HG03520 (cell line): ENCODE measurements at regions not wholly inside any gene's neighbourhood (a gene's known extent, or its start where the extent isn't known, plus 50 kb on each side); places are given as distances from the start of the nearest gene placed in this dataset.

Experiments
- ATAC-seq: cut with Tn5 transposase; IDR thresholded peaks from one replicate; pipeline ENCODE4 v1.9.1; 2021; ENCODE audit warnings: mild to moderate bottlenecking, moderate library complexity; ENCODE audit not compliant: unreplicated experiment

DNA sequence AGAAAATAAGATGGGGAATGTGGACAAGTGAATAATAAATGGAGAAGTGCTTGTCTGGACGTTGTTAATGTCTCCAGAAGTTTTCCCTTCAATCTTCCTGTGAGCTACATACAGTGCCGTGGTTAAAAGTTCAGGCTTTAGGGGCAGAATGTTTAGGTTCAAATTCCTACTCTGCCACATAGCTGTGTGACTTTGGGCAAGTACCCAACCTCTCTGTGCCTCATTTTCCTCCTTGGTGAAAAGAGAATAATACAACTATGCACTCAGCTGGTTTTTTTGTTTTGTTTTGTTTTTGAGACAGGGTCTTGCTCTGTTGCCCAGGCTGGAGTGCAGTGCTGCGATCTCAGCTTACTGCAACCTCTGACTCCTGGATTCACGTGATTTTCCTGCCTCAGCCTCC is 143.5 kb downstream of the CHIC2 start:
- ATAC-seq = no peak

DNA sequence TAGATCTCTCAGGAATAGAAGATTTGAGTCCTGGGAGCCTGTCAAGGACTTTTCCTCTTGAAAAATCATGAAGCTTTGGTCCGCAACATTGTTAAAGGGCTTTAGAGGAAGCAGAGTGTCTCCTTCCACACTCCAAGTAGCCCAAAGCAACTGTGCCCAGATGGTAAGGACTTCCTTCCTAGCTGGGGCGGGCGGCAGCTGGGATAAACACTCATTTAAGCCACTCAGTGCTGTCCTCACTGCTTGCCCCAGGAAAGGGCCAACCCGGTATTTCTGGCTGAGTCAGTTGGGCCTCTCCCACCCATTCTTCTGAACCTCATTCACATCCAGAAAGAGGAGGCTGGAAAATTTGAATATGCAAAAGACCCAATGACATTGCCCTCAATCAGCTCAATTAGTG is 144.3 kb downstream of the CHIC2 start:
- no peak for ATAC-seq

DNA sequence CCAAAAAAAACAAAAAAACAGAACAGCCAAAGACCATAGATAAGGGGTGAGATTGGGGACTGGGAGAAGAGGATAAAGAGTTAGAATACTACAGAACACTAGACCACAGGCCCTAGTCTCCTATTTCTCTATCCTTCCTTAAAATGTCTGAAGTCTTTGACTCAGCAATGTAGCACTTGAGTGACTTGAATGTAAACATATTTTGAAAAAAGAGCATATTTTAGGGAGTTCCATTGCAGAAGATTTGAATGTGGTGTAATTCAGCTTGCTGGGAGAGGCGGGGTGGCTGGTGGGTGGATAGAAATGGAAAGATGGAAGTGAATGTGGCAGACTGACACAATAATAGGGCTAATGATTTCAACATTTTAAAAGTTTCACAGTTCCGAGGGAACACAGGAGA is 144.9 kb downstream of the CHIC2 start:
- no peak for ATAC-seq

DNA sequence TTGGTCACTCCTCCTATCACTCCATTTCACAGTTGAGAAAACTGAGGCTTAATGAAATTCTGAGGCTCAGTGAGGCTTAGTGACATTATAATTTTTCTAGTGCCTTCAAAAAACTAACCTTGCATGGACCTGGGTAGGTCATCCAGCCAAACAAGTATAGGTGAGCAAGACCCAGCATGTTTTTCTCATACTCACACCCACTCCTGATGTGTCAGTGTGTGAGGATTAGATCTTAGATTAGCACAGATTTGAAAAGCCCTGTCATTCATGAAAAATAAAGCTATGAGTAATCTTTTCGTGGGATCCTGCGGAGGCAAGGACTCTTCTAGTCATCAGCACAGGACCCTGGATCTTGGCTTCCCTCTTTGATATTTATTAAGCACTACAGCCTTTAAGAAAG is 146.7 kb downstream of the CHIC2 start:
- ATAC-seq = no peak

DNA sequence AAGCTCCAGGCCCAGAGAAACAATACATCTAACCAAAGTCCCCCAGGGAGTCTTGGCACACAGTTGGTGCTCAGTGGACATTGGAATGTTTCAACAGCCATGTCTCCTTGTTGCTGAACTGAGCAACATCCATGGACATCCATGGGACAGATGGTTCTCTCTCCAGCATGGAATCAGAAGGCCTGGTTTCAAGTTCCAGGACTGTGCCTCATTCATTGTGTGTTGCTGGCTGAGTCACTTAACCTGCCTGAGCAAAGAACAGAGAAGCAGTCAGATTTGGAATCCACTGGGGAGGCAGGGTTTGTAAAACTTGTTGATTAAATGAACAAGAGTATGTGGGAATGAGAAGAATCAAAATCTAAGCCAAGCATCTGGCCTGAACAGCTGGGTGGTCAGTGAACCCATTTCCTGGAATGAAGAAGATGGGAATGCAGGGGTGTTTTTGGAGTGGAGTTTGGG is 147.9 kb downstream of the CHIC2 start:
- ATAC-seq = no peak

DNA sequence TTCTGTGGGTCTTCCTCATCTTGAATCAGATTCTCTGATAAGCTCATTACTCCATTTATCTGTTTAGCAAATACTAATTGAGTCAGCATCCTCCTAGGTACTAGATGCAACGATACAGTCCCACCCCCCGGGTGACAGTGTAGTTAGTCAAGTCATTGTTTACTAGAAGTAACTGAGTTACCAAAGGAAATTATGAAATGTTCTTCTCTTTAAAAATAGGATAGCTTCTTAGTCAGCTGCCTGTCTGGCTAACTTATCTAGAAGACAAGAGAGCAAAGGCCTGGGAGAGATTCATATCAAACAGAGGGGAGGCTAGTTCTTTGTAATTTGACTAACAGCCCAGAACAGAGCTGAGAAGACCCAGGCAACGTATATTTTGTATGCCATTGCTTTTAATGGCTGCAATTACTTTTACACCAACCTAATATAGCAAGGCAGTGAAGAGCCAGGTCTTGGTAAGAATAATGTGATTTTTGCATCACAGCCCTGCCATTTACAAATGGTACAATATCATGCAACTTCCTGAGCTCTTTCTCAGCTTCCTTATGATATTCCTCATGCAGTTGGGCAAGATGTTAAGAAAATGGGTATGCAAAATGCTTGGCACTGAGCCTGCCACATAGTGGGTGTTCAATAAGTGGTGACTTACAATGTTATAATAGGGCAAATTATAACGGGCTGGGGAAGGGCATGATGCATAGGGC is 149.9 kb downstream of the CHIC2 start:
- no peak for ATAC-seq

DNA sequence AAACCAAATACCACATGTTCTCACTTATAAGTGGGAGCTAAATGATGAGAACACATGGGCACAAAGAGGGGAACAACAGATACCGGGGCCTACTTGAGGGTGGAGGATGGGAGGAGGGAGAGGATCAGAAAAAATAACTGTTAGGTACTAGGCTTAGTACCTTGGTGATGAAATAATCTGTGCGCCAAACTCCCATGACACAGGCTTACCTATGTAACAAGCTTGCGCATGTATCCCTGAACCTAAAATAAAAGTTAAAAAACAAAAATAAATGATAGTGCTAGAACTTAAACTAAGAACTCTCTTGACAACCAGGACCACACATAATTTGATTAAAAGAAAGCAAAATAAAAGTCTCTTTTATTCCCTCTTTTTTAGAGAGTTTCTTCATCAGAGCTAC is 150.6 kb downstream of the CHIC2 start:
- ATAC-seq = no peak

DNA sequence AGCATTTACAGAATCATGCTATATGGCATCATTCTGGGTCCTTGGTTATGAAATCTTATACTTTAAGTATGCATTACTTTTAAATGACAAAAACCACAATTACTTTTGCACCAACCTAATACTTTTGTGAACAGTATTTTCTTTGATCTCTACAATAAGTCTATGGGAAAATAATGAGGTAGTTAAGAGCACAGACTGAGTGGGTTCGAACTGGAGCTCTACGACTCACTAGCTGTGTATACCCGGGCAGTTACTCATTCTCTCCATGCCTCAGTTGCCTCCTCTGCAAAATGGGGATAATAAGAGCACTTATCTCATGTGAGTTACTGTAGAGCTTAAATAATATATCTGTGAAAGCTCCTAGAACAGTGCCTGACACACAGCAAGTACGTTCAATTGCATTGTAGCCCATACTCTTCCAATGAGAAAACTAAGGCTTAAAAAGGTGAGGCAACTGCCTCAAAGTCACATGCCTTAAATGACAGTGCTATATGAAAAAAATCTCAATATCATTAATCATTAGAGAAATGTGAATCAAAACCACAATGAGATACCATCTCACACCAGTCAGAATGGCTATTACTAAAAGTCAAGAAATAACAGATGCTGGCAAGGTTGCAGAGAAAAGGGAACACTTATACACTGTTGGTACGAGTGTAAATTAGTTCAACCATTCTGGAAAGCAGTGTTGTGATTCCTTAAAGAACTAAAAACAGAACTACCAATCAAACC is 151.5 kb downstream of the CHIC2 start:
- ATAC-seq = no peak

DNA sequence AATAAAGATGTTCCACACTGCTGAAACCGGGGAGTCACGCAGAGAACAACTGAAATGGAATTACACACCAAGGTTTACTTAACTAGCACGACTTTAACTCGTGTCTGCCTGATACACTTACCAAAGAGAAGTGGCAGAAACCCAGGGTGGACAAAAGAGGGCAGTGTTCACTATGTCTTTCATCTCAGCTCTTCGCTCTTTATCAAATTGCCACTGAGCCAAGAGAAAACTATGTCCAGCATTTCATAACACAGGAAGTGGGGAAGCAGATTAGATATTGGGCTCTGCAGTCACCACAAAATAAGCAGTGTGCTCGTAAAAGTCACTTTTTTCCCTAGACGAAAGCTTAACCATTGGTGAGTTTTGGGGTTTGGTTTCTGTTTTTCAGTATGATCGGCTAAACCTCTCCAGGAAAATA is 155.7 kb downstream of the CHIC2 start:
- no peak for ATAC-seq

DNA sequence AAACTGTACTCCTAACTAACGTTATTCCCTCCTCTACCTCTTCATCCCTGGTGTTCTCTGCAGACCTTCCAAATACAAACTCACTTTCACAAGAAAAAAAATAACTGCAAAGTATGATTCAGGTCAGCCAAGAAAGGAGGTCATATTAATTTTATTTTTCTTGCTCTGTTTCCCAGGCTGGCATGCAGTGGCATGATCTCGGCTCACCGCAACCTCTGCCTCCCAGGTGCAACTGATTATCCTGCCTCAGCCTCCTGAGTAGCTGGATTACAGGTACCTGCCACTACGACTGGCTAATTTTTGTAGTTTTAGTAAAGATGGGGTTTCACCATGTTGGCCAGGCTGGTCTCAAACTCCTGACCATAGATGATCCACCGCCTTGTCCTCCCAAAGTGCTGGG is 156.6 kb downstream of the CHIC2 start:
- no peak for ATAC-seq

DNA sequence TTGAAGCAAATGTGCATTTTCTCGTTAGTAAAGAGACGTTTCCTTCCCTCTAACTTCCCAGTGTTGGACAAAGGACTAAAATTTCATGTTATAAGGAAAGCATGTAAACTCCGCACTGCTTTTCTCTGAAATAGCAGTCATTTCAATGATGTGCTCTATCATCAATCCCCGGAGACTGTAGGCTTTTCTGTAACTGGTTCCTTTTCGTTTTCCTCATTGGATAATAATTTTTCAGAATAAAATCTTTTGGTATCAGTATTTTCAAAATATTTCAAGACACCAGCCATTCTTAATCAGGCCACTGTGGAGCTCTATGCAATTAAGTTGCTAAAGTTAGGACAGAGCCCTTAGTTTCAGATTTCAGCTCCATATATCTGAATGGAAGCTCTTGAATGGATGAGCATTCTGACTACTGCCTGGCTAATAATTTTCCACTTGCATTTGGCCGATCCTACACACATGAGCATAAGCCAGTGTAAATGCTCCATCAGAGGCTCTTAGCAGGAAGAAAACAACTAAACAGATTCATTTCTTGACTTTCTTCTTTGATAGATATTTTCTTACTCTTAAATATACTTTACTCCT is 157.7 kb downstream of the CHIC2 start:
- no peak for ATAC-seq

DNA sequence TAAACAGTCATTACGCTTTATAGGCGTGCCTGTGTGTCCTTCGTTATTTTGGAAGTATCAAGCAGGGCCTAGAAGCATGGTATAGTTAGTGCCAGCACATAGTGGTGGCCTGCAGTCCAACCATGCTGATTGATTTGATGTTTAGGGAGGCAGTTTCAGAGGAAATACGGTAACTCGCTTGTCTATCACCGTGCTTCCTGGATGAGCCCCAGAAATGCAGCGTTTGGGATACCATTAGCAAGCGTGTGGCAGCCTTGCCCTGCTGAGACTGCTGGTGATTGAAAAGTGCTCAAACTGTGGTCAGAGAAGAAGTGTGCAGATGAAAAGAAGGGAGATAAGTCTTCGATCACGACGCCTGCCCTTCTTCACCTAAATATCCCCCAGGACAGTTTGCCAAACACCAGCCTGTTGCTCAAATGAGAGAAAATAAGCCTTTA is 158.4 kb downstream of the CHIC2 start:
- ATAC-seq = no peak

DNA sequence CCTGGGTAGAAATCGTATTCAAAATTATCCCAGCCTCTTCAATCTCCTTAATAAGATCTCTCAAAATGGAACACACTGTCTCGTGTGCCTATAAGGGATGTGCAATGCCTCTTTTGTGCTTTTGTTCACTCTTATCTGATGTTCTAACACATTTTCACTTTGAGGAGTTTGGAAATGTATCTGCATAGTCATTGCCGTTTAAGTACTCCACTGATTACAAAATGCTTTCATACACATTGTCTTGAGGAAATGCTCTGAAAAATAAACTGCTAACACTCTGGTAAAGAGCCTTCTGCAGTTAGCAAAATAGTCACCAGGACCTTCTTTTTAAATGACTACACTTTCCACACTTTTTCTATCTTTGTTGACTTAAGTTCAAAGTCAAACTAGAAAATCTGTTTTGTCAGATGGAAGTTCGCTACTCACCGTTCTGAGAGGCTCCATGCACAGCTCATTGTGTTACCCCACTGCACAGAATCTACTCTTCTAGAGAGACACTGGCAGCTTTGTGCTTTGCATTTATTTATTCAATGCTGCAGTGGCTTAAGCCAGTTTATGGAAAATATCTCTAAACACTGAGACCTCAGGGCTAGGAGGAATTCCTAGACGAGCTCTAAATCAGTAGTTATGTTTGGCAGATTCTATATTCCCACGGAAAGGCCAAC is 159.0 kb downstream of the CHIC2 start:
- ATAC-seq = no peak

DNA sequence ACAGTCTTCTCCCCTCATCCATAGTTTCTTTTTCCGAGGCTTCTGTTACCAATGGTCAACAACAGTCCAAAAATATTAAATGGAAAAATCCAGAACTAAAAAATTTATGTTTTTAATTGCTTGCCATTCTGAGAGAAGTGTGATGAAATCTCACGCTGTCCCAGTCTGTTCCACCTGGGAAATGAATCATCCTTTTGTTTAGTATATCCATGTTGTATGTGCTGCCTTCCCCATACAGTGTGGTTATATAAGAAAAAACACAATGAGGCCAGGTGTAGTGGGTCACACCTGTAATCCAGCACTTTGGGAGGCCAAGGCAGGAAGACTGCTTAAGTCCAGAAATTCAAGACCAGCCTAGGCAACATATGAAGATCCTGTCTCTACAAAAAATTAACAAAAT is 161.6 kb downstream of the CHIC2 start:
- no peak for ATAC-seq

DNA sequence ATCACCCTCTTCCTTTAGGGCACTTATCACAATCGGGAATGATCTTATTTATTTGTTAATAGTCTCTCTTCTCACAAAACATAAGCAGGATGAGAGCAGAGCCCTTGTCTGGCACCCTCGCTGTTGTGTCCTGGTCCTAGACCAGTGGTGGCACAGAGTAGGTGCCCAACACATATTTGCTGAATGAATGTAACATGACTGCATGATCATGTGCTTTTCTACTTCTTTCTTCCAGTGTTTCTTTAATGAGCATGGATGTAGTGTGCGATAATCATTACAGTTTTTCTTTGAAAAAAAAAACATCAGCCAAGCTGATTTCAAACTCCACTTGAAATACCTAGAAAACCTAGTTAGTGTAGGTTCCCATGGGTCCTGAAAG is 164.1 kb downstream of the CHIC2 start:
- no peak for ATAC-seq

DNA sequence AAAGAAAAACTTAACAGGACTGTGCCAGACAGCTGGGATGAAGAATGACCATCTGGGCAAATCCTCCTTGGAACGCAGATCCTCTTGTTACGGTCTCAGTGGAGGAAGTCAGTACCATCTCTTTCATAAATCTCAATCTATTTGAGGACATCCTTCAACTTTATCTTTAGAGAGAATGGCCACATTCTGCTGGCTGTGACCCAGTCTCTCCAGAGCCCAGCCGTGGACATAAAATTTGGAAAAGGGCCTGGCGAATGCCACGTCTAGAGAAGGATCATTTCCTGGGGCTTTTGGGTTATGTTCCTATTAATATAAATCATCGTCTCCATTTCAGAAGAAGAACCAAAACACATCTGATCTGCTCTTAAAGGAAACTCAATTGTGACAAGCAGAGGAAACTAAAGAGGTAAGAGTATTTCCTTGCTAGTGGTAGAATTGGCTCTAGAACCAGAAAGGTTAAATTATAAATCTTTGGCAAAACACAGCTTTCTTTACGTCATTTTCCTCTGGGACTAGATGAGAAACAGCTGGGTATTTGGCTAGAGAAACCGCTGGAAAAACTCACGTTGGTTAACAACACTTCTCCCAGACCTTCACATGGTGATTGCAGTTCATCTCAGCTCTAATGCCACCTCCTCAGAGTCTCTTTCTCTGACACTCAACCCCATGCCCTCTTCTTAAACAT is 164.7 kb downstream of the CHIC2 start:
- no peak for ATAC-seq

DNA sequence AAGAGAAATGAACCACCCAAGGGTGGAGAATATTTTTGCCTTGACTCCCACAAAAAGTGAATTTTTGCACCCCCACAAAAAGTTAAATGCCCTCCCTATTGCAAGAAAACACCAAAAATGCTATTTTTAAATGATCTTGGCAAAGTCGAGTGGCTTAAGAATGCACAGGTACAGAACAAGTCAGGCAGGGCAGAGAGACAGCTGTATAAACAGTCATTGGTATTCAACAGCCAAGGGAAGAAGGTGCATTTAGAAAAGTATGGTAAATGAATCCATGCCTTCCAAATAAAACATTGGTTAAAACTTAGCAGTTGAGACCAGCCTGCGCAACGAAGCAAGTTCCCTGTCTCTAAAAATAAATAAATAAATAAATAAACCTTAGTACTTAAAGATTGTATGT is 169.3 kb downstream of the CHIC2 start:
- no peak for ATAC-seq

DNA sequence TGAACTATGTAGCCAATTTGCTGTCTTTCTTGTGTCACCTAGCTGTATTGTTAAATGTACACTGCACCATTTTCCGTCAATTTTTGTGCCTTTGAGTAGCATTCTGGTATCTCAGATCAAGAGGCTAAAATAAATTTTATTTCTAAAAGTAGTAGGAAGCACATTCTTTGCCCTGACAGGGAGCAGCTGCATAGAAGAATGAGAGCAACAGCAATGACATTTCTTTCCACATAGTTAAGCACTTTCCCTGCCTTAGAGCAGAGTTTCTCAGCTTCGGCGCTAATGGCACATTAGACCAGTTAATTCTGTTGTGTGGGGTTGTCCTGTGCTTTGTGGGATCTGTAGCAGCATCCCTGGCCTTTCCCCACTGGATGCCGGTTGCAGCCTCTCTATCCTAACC is 173.9 kb downstream of the CHIC2 start:
- no peak for ATAC-seq

DNA sequence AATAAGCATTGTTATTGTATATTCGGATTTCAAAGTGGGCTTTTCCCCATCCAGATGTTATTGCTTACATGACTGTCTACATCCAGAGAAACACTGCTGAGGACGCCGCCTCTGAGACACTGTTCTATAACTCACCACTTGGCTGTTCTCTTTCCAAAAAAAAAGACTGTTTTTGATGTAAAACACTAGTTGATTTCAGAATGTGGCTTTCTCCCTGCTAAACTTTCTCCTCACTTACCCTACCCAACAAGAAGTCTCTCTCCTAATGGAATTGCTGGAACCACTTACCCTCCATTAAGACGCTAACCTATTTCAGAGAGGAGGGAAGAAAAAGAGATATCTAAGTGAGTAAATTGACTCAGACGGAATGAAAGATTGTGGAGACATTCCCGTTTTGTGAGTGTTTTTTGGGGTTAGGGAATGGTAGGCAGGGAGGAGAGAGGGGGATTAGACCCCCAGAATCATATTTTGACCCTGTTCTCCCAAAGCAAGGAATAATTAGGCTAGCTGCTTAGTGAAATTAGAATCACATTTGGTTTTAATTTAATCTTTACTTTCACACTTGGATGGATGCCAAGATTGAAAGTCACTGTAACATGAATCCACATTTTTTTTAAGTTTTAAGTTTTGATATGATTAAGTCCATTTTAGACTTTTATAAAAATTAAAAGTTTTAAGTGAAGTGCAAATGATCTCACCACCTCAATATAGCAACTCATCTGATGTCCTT is 174.9 kb downstream of the CHIC2 start:
- ATAC-seq = no peak

DNA sequence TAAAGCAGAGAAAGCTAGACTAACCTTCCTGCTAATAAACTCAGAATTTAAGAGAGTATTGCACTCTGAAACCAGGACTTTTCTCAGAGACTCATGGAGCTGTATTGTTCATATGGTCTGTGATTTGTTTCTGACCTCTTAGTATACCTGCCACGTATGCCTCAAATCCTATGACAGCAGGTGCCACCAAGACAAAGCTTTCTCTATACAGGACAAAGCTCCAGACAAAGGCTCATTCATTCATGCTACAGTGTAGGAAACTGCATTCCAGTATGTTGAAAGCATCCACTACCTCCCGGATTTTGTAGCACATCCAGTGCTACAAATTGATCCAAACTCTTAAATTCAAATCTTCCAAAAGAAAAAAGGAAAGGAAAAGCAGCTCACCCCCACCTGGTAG is 178.3 kb downstream of the CHIC2 start:
- ATAC-seq = no peak
